GM12878 (cell line): ENCODE measurements at regions not wholly inside any gene's neighbourhood (a gene's known extent, or its start where the extent isn't known, plus 50 kb on each side); places are given as distances from the start of the nearest gene placed in this dataset.

Experiments used
- ATAC-seq: fragments of 200-7000 bp; cut with Tn5 transposase; 3 replicates; pipeline ENCODE4 v1.9.1; 2020; ENCODE audit warnings: mild to moderate bottlenecking, moderate library complexity
- BruUV-seq: library from RNA; stranded (reverse); fragments of 400-500 nt; replicated peaks from 2 replicates; lab custom pipeline; 2021; lab: Mats Ljungman, UMichigan
- CTCF ChIA-PET: fragments of 300-600 bp; sonication (Branson Sonifier 250); formaldehyde crosslinking; extraction: SDS; loops from one replicate; lab custom pipeline; 2021; ENCODE audit warnings: inconsistent platforms; lab: Yijun Ruan, JAX
- POLR2A ChIA-PET: fragments of 350-600 bp; formaldehyde crosslinking; extraction: SDS; loops from one replicate; lab custom pipeline; 2021; ENCODE audit warnings: inconsistent platforms; lab: Charles Lee
- RAD21 ChIA-PET: fragments of 300-600 bp; sonication (Branson Sonifier 250); formaldehyde crosslinking; loops from one replicate; lab custom pipeline; 2023; ENCODE audit warnings: antibody characterized with exemption; ENCODE audit not compliant: unreplicated experiment; lab: Charles Lee
- SMC1A ChIA-PET: fragments of 300-600 bp; sonication (Branson Sonifier 250); formaldehyde crosslinking; loops from one replicate; lab custom pipeline; 2023; ENCODE audit not compliant: unreplicated experiment, uncharacterized antibody; lab: Charles Lee
- DNase-seq: peaks from one replicate; pipeline ENCODE4 v3.0.0-alpha.2; 2011; ENCODE audit warnings: low read depth, low spot score
- FAIRE-seq: peaks from 3 replicates; lab custom pipeline; 2011; peaks lifted over from hg19 to GRCh38; lab: Jason Lieb, UNC
- H2AFZ ChIP-seq: 2 replicates; pipeline ENCODE4 v1.6.0; 2011; ENCODE audit warnings: low read depth, low read length, control low read depth; ENCODE audit not compliant: control insufficient read depth
- H3K27ac ChIP-seq: 2 replicates; pipeline ENCODE4 v1.5.1; 2011; ENCODE audit warnings: control low read depth; ENCODE audit not compliant: control insufficient read depth, insufficient read depth
- H3K27me3 ChIP-seq, 2 experiments: replicated peaks in 1 of 2; 2 replicates each; pipeline versions ENCODE4 v1.6.0 to v1.6.1; 2011; ENCODE audit warnings: low read length in 1 of 2; ENCODE audit not compliant: control insufficient read depth in 2 of 2, insufficient read depth in 2 of 2
- H3K36me3 ChIP-seq, 2 experiments: 2 replicates each; pipeline ENCODE4 v1.5.1; 2011; ENCODE audit warnings: low read length in 1 of 2; ENCODE audit not compliant: control insufficient read depth in 2 of 2, insufficient read depth in 2 of 2
- H3K4me1 ChIP-seq: 2 replicates; pipeline ENCODE4 v1.6.1; 2011; ENCODE audit warnings: mild to moderate bottlenecking, low read length, moderate library complexity, mixed read lengths; ENCODE audit not compliant: control insufficient read depth, insufficient read depth
- H3K4me2 ChIP-seq: 2 replicates; pipeline ENCODE4 v1.6.0; 2011; ENCODE audit warnings: control low read depth; ENCODE audit not compliant: control insufficient read depth, insufficient read depth
- H3K4me3 ChIP-seq: fragments of 200-600 bp; sonication (generic); 2 replicates; pipeline ENCODE4 v1.5.1; 2016
- H3K79me2 ChIP-seq: 2 replicates; pipeline ENCODE4 v1.6.0; 2011; ENCODE audit warnings: low read length; ENCODE audit not compliant: control insufficient read depth, insufficient read depth
- H3K9ac ChIP-seq: 2 replicates; pipeline ENCODE4 v1.8.0; 2011; ENCODE audit warnings: low read length, control low read depth, mixed read lengths; ENCODE audit not compliant: control insufficient read depth, insufficient read depth
- H3K9me3 ChIP-seq: replicated peaks from 3 replicates; pipeline ENCODE4 v1.5.1; 2011; ENCODE audit warnings: mild to moderate bottlenecking, low read length; ENCODE audit not compliant: control insufficient read depth, insufficient read depth
- H4K20me1 ChIP-seq: 2 replicates; pipeline ENCODE4 v1.6.0; 2011; ENCODE audit not compliant: control insufficient read depth, insufficient read depth
- ASH2L ChIP-seq: fragments of 300-600, 200-600 bp; sonication (generic); IDR thresholded peaks from 2 replicates; pipeline ENCODE4 v1.6.1; 2017; ENCODE audit warnings: low read depth, mild to moderate bottlenecking, borderline replicate concordance
- BHLHE40 ChIP-seq, 2 experiments: fragments of 450-650 bp in 1 of 2; IDR thresholded peaks; 2 replicates each; pipeline ENCODE4 v1.6.1; 2011 to 2017; ENCODE audit warnings: low read depth in 2 of 2, borderline replicate concordance in 1 of 2, improper control_type of control experiment in 1 of 2, low read length in 1 of 2, mild to moderate bottlenecking in 1 of 2
- CBX3 ChIP-seq: fragments of 200-600 bp; sonication (generic); IDR thresholded peaks from 2 replicates; pipeline ENCODE4 v1.6.1; 2016; ENCODE audit warnings: low read depth, borderline replicate concordance
- CEBPB ChIP-seq, 2 experiments: fragments of 150-350 bp in 1 of 2; IDR thresholded peaks; 2 replicates each; pipeline ENCODE4 v1.6.1; 2012 to 2014; ENCODE audit warnings: low read depth in 2 of 2, low read length in 2 of 2, borderline replicate concordance in 1 of 2, inconsistent platforms in 1 of 2
- EGR1 ChIP-seq, 2 experiments: IDR thresholded peaks; 1 replicate in 1 of 2; 2 replicates in 1 of 2; pipeline ENCODE4 v1.6.1; 2011 to 2012; ENCODE audit warnings: low read depth in 2 of 2, low read length in 2 of 2, borderline replicate concordance in 1 of 2, mild to moderate bottlenecking in 1 of 2, moderate library complexity in 1 of 2
- SIN3A ChIP-seq: IDR thresholded peaks from 2 replicates; pipeline ENCODE4 v1.6.1; 2012; ENCODE audit warnings: low read depth, low read length, improper control_type of control experiment
- TAF1 ChIP-seq: IDR thresholded peaks from 2 replicates; pipeline ENCODE4 v1.6.1; 2011; ENCODE audit warnings: mild to moderate bottlenecking, low read depth, low read length, borderline replicate concordance
- WGBS: methylation state at CpG from one replicate; pipeline ENCODE4 v1.1.6; 2016; ENCODE audit warnings: low lambda C conversion rate; ENCODE audit not compliant: insufficient replicate concordance, insufficient coverage; ENCODE audit errors: missing lambda C conversion rate; 5-methylcytosine and 5-hydroxymethylcytosine counted together
- in situ Hi-C: fragments of 300-500 bp; cut with MboI; formaldehyde crosslinking; loops from 9 replicates; pipeline ENCODE4 v1.14.3; 2018; ENCODE audit warnings: mixed read lengths
- intact Hi-C: fragments of 100-400 bp; cut with micrococcal nuclease; formaldehyde crosslinking; loops from one replicate; pipeline ENCODE4 v1.14.2; 2022; ENCODE audit not compliant: unreplicated experiment
- TF ChIP-seq, protein P1 (sequence below): IDR thresholded peaks from 2 replicates; pipeline ENCODE4 v1.6.1; 2012; ENCODE audit warnings: low read depth, low read length, improper control_type of control experiment
- TF ChIP-seq, protein P2 (sequence below): fragments of 150-350 bp; IDR thresholded peaks from 2 replicates; pipeline ENCODE4 v1.6.1; 2016; ENCODE audit warnings: low read depth, low read length

DNA sequence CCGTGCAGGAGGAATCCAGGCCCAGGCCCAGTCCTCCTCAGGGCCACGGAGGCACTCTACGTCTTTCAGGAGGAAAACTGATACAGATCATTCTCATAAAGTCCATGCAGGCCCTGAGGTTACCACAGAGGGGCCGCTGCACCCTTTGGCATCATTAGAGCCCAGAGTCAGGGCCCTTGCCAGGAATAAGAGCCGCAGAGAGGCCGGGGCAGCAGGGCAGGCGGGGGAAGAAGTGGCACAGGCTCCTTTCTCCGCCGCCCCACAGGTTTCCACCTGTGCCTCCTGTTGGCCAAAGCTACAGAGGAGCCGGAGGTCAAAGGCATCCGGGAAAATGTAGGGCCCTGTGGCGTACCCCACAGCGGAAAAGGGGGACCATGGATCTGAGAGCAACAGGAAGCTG is 366.6 kb upstream of the SHH start:
- H3K4me1 ChIP-seq, result no peaks in the 10 kb centered on the region
- FAIRE-seq (no peak), DNase-seq (no peak), ATAC-seq (no peak)
- SMC1A ChIA-PET, result no interaction called here
- H3K4me3 ChIP-seq, result no peak overlapping the region
- POLR2A ChIA-PET, result no interaction called here
- H3K36me3 ChIP-seq, result no peaks in the 10 kb centered on the region
- in situ Hi-C loops, result no loop called here
- H3K4me2 ChIP-seq, result no peak overlapping the region
- intact Hi-C loops, result no loop called here
- RAD21 ChIA-PET, result no interaction called here
- no peak overlapping the region for H3K27ac ChIP-seq
- H4K20me1 ChIP-seq, result no peaks in the 10 kb centered on the region
- BruUV-seq, result no TSS peak
- 44% methylated on average over 13 of the region's 13 CpGs for WGBS
- H3K79me2 ChIP-seq, result no peaks in the 10 kb centered on the region
- TF ChIP-seq BHLHE40 (IDR thresholded peaks at IDR 0.05; ENCODE audit: borderline replicate concordance in 1 of 2, low read depth in 2 of 2, low read length in 1 of 2), result no peak
- no peak for TF ChIP-seq SIN3A
- no peak for TF ChIP-seq CBX3
- no peaks in the 10 kb centered on the region for H3K9me3 ChIP-seq
- no peaks in the 10 kb centered on the region; a peak in 1 of 4 replicates for H3K27me3 ChIP-seq
- no peak overlapping the region for H3K9ac ChIP-seq
- no peak overlapping the region for H2AFZ ChIP-seq
- CTCF ChIA-PET, result no interaction called here

- no peaks in the 10 kb centered on the region for H3K4me1 ChIP-seq
- no peaks in the 10 kb centered on the region; a peak in 1 of 4 replicates for H3K27me3 ChIP-seq
- BruUV-seq, result no TSS peak
- intact Hi-C loops (no loop called here), in situ Hi-C loops (no loop called here)
- ChIA-PET CTCF (no interaction called here), POLR2A (no interaction called here), SMC1A (no interaction called here), RAD21 (no interaction called here)
- no peak overlapping the region for H3K4me2 ChIP-seq
- DNase-seq (no peak), ATAC-seq (no peak), FAIRE-seq (no peak)
- no peaks in the 10 kb centered on the region for H3K9me3 ChIP-seq
- H3K36me3 ChIP-seq, result no peaks in the 10 kb centered on the region
- 29% methylated on average over 15 of the region's 15 CpGs for WGBS
- H2AFZ ChIP-seq, result no peak overlapping the region
- no peak overlapping the region for H3K4me3 ChIP-seq
- H3K79me2 ChIP-seq, result no peaks in the 10 kb centered on the region
- no peak overlapping the region for H3K27ac ChIP-seq
- no peaks in the 10 kb centered on the region for H4K20me1 ChIP-seq
- H3K9ac ChIP-seq, result no peak overlapping the region
- no peak for TF ChIP-seq ASH2L
- TF ChIP-seq CBX3, result no peak
- TF ChIP-seq, protein P1, sequence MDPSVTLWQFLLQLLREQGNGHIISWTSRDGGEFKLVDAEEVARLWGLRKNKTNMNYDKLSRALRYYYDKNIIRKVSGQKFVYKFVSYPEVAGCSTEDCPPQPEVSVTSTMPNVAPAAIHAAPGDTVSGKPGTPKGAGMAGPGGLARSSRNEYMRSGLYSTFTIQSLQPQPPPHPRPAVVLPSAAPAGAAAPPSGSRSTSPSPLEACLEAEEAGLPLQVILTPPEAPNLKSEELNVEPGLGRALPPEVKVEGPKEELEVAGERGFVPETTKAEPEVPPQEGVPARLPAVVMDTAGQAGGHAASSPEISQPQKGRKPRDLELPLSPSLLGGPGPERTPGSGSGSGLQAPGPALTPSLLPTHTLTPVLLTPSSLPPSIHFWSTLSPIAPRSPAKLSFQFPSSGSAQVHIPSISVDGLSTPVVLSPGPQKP, result no peak
- no peak for TF ChIP-seq TAF1
- TF ChIP-seq EGR1 (IDR thresholded peaks at IDR 0.05; ENCODE audit: borderline replicate concordance in 1 of 2, low read depth in 2 of 2, low read length in 2 of 2), result no peak
- no peak for TF ChIP-seq CEBPB (IDR thresholded peaks at IDR 0.05; ENCODE audit: borderline replicate concordance in 1 of 2, low read depth in 2 of 2, low read length in 2 of 2)
- TF ChIP-seq, protein P2, sequence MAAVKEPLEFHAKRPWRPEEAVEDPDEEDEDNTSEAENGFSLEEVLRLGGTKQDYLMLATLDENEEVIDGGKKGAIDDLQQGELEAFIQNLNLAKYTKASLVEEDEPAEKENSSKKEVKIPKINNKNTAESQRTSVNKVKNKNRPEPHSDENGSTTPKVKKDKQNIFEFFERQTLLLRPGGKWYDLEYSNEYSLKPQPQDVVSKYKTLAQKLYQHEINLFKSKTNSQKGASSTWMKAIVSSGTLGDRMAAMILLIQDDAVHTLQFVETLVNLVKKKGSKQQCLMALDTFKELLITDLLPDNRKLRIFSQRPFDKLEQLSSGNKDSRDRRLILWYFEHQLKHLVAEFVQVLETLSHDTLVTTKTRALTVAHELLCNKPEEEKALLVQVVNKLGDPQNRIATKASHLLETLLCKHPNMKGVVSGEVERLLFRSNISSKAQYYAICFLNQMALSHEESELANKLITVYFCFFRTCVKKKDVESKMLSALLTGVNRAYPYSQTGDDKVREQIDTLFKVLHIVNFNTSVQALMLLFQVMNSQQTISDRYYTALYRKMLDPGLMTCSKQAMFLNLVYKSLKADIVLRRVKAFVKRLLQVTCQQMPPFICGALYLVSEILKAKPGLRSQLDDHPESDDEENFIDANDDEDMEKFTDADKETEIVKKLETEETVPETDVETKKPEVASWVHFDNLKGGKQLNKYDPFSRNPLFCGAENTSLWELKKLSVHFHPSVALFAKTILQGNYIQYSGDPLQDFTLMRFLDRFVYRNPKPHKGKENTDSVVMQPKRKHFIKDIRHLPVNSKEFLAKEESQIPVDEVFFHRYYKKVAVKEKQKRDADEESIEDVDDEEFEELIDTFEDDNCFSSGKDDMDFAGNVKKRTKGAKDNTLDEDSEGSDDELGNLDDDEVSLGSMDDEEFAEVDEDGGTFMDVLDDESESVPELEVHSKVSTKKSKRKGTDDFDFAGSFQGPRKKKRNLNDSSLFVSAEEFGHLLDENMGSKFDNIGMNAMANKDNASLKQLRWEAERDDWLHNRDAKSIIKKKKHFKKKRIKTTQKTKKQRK, result no peak
These were observed 366.0 kb upstream of the SHH start for GRCh38 chr7:156178214-156178613.
